NCI-H82 treated with DMSO at 0.1 percent for 48 hours (cell line): ENCODE measurements at regions not wholly inside any gene's neighbourhood (a gene's known extent, or its start where the extent isn't known, plus 50 kb on each side); places are given as distances from the start of the nearest gene placed in this dataset.

Source experiments
- DNase-seq: peaks from one replicate; lab custom pipeline; 2025; ENCODE audit not compliant: unreplicated experiment; lab: John Stamatoyannopoulos, UW

DNA sequence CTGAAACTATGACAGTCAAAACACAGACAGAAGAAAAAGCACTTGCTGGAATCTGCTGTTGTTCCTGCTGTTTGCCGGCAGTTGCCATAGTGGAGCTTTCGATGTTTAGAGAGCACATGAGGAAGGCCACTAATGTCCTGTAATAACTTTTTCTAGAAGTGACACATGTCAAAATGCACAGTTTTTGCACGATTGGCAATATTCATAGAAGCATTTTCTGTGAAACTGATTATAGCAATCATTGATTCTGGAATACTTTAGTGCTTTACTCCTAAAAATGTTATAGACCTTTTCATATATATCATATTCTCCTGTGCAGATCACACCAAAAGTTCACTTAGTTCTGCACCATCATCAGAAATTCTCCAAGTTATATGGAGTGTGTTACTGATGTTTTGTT, 407.0 kb upstream of the SOX9 start:
- DNase-seq, result no peak

DNA sequence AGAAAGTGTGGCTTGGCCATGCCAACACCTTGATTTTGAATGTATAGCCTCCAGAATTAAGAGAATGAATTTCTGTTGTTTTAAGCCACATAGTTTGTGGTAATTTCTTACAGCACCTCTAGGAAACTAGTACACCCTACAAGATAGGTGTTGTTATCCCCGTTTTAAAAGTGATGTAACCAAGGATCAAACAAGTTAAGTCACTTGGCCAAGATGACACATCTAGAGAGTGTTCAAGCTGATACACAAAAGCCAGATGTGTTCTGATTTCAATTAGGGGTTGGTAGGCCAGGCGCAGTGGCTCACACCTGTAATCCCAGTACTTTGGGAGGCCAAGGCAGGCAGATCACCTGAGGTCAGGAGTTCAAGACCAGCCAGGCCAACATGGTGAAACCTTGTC, 396.5 kb upstream of the SOX9 start:
- DNase-seq, result no peak

DNA sequence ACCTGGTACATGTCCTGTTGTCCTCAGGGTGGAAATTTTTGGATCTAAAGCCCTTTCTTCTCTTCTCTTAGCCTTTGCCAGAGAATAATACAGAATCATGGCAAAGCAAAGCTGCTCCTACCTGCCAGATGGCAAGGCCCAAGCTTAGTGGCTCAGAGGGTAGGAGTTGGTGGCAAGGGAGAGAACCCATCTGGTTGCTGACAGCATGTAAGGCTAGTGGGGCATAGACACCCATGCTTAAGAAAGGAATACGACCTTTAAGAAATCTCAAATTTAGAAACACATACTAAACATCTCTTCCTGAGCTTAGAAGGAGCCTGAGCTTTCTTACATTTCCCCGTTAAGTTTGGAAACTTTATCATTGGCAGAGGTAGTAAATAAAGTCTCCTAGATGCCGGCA, 395.0 kb upstream of the SOX9 start:
- no peak for DNase-seq

DNA sequence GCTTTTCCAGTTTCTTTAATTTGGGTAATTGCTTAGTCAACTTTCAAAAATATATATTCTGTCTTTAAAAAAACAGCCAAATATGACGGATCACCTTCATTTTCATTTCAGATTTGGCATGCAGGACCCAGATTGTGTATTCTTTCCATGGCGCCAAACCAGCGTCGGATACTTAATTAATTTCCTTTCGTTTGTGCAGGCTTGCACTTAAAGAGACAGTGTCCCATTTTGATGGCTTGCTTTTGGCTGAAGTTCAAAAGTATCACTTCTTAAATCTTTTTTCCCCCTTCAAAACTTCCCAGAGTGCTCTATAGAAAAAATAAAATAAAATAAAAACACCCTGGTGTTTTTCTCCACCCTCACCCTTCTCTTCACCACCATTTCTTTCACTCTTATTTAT, 394.5 kb upstream of the SOX9 start:
- no peak for DNase-seq

DNA sequence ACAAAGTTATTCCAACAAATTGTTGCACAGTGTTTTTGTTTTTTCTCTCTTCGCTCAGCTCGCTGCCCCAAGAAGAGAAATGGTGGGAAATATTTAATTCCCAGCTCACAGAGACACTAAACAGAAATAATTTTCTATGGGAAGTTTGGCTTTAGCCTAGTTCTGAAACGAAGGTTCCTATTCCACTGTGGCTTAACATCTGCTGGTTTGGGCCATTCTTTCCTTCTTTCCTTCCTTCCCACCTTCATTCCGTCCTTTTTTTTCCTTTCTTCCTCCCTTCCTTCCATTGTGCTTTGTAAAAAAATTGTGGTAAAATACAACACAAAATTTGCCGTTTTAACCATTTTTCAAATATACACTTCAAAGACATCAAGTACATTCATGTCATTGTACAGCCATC, 393.5 kb upstream of the SOX9 start:
- DNase-seq, result no peak

DNA sequence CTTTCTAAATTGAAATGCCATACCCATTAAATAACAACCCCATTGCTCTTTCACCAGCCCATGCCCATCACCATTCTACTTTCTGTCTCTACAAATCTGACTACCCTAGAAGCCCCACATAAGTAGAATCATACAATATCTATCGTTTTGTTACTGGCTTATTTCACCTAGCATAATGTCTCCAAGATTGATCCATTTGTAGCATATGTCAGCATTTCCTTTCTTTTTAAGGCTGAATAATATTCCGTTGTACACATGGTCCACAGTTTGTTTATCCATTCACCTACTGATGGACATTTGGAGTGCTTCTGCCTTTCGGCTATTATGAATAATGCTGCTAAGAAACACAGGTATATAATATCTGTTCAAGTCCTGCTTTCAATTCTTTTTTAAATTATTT, 393.1 kb upstream of the SOX9 start:
- no peak for DNase-seq

DNA sequence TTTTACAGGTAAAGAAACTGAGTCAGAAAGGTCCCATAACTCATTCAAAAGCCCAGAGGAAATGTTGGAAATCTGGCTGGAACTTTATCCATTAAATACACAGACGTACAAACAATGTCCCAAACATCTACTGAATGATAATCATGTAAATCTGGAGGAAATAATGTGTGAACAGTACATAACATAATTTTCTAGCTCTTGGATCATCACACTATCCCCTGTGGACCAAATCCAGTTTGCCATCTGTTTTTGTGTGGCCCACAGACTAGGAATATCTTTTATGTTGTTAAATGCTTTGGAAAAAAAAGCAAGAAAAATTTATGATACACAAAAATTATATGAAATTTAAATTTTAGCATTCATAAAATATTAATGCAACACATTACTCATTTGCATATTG, 389.9 kb upstream of the SOX9 start:
- no peak for DNase-seq

DNA sequence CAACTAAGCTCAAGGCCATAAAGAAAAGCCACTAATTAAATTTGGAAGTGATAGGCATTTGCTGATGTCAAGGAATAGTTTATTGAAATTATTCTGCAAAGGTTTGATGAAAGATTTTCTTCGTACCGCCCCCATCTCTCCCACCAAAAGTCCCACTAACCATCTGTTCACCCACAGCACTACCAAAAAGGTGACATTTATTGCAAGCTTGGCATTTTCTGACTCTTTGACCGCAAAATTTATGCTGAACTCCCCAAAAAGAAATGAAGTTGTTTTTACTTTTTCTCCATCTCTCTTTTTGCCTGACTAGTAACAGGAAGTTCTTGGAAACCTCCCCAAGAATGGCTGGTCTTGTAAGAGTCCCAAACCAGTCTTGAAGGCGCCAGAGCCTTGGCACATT, 384.9 kb upstream of the SOX9 start:
- DNase-seq, result no peak

DNA sequence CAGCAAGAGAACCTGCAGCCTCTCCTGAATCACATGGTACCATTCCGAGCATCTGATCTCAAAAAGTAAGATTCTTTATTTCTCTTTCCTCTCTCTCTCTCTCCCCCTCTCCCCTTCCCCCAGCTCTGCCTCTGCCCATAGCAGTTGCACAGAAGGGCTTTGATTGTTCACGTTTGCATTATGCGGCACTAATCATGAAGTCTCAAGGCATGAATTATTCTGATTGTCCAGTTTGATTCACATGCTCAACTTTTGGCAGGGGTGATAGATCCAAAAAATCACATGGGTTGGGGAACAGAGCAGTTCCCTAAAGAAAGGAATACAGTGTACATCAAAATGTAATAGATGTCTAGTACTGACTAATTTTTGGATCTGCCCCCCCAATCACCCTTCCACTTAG, 380.0 kb upstream of the SOX9 start:
- DNase-seq, result no peak

DNA sequence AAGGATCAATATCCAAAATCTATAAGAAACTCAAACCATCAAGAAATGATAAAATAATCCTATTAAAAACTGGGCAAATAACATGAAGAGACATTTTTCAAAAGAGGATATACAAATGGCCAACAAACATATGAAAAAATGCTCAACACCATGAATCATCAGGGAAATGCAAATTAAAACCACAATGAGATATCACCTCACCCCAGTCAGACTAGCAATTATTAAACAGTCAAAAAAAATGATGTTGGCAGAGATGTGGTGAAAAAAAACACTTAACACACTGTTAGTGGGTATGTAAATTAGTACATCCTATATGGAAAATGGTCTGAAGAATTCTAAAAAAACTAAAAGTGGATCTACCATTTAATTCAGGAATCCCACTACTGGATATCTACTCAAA, 379.0 kb upstream of the SOX9 start:
- DNase-seq, result no peak

DNA sequence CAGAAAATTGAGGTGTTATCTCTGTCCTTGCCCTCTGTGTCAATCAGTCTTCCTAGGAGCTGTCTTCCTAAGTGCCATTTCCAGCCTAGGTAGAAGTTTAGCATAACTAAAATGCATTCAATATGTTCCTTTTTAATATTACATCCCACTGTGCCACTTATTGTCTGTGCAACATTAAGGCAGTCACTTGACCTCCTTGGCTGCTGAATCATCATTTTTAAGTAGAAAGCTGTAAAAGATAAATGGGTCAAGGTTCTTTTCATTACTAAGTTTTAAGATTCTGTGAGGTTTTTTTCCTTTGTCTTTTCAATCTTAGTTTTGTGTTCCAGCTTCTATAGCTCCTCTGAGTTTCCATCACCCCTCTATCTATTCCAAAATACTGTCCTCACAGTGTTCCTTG, 371.9 kb upstream of the SOX9 start:
- DNase-seq, result no peak

DNA sequence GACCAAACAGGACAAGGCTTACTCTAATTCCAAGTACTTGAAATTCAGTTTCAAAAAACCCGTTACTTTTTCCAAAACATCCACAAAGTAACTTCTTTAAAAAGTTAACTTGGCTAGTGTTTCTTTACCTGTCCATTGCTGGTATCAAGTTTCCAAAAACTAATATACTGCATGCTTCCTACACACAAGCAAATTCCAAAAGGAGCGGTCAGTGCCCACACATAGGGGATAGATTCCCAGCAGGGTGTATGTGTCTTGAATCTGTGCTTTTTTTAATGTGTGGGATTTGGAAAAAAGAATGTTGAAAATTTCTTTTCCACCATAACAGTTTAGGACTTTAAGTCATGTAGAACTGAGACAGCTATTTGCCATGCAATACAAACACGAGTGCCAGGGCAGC, 367.8 kb upstream of the SOX9 start:
- DNase-seq, result no peak

DNA sequence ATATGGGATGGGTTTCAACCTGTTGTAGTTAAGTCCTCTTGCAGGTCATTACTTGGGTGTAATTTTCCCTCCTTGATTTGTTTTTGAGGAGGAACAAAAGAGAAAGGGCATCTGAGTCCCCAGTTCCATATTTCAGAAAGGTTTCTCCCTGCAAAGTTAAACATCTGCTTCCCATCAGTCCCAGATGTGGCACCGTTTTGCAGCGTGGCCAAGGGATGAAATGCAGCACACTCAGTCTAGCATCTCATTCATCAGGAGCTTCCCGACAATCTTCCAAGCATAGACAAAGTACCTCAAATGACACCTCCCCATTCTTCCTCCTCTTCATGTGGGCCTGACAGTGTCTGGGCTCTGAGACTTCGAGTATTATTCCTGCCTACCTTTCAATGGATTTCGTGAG, 363.7 kb upstream of the SOX9 start:
- DNase-seq, result no peak

DNA sequence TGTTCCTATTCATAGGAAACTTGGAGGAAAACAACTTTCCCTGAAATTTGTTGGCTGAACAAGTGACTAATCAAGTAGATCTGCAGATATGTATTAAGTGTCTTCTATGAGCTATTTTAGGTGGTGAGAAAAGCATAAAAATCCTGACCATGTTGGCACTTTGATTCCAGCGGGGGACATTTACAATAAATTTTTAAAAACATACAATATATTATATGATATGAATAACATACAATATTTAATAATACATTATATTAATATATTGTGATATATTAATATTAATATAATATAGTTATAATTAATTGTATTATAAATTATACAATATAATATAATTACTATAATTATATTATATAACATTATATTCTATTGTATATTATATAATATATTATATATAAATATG, 362.9 kb upstream of the SOX9 start:
- no peak for DNase-seq

DNA sequence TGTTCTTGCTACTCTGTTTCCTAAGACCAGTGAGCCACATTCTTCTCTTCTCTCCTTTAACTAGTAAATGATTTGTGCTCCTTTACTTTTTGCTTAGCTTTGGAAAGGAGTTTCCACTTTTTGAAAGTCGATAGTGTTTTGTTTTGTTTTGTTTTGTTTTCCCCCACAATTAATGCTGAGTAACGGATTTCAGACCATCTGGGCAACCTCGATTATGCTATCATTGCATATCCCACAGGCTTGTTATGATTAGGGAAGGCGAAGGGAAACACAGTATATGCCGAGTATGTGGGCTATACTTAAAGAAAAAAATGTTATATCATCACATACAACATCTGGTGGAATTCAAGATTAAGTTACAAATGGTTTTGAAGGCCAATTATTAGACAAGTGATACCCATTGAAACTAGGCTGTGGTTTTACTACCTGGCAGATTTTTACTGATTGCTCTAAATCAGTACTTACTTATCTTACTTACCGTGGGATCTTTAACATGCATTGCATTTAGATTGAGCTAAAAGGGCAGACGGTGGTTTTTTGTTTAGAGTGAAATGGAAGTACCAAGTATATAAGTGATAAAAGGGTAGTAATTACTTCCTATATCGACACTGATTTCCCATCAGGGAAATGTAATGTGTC, 361.3 kb upstream of the SOX9 start:
- no peak for DNase-seq

DNA sequence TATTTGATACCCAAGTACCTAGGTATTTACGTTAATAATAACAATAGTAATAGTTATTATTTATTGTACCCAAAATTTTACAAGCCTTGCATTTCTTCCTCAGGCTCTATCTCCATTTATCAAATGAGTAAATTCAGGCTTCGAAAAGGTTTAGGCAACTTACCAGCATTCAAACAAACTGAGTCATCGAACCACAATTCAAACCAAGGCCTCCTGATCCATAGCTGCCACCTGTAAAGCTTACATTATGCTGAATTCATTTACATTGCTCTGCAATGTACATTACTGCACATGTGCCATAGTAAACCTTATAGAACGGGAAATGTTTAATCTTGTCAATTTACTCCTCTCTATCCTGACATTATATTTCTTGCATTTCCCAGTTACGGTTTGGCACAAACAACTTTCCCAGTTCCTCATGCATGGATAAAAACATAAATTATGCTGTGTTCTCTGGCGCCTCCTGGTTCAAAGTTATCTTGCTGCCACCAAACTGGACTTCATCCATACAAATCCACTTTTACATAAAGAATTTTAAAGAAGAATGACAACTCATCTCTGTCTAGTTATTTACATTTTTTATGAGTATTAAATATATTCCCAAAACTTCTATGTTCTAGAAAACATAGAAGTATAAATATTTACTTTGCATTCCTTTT, 360.6 kb upstream of the SOX9 start:
- no peak for DNase-seq

DNA sequence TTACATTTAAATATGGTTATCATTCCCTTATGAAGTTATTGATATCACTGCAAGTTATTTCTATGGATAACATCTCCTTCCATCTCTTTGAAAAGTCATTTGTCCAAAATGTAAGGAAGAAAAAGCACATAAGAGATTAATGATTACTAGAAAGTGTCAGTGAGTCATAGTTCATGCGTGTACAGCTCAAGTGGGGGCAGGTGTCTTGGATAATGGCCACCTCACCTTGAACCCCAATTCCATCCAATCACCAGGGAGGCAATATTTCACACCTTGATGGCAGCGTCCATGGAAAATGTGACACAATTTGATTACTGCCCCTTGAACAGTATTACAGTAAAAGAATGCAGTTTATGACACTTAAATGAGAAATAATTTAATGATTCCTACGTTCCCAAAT, 358.3 kb upstream of the SOX9 start:
- no peak for DNase-seq

DNA sequence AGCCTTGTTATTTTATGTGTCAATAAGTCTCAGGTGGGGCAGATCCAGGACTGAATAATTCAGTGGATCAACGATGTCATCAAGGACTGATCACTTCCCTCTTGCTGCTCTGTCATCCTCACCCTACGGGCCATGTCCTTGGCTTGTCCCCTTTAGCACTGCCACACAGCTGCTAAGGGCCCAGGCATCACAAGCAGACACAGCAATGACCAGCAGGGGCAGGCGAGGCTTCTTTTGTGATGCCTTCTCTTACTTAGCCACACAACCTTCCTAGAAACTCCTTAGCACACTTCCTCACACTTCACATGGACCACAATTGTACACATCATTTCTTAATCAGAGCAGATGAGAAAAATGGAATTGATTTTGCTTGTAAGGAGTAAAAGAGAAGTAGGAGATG, 356.3 kb upstream of the SOX9 start:
- DNase-seq, result no peak

DNA sequence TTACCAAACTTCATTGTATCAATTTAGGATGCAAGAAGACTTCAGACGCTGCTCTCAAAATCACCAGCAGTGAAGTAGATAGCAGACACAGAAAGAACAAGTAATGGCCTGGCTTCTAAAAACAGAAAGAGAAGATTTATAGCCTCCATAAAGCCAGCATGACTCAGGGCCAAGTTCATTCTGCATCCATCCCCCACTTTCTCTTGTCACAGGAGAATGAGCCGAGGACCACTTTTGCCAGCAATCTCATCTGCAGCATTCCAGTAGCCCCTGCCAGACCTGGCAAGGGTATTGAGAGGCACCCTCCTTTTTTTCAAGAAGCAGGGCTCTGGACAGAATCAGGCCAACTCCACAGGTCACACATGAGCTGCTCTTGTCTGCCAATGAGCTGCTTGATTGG, 355.4 kb upstream of the SOX9 start:
- DNase-seq, result no peak

DNA sequence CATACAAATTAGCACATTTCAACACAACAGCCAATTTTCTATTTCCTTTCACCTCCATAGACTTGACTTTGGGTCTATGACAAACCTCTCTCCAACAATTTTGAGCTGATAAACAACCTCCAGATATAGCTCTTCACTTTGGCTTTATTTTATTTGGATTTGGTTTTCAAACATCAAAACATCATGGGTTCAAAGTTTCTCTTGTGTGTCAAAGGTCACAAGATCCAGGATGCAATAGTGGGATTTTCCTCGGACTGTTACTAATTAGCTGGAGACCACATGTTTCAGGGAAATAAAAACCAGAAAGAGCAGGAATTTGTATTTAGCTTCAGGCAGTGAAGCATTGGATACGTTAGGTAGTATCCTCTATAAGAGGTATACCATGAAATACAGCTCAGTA, 351.0 kb upstream of the SOX9 start:
- DNase-seq, result no peak

DNA sequence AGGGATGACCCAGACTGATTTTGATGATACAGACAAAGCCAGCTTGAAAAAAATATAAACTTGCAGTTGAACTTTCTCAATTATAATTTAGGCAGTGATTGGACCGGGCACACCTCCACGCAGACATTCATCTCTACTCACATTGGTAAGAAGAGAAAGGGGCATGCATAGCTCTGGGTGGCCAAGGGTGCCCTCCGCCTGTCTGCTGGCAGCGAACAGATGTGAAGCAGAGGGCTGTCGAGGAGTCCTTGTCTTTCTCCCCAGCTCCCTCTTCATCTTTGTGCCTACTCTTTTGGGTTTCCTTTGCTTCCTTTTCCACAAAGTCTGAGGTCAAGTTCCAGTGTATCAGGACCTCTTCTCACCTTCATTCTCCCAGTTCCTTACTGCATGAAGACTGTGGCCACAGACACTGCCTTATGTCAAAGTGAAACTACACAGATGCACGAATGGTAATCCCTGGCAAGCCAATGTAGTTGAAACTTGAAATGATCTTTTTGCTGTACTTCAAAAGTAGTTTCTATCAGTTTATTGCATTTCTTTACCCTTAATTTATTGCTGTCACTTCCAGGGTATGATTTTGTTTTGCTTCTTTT, 343.7 kb upstream of the SOX9 start:
- DNase-seq, result no peak

DNA sequence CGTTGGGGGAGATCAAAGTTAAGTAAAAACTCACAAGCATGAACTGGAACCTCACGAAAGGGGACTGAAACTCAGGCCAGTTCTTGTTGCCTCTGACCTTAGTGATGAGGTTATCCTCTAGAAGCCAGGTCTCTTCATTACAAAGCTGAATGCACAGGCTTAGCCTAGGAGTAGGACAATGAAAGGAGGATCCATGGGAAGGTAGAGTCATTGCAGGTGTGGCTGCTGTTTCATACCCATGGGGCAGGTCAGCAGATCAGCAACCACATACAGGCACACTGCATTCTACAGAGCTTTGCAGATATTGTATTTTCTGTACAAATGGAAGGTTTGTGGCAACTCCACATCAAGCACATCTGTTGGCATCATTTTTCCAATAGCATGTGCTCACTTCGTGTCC, 341.3 kb upstream of the SOX9 start:
- no peak for DNase-seq

DNA sequence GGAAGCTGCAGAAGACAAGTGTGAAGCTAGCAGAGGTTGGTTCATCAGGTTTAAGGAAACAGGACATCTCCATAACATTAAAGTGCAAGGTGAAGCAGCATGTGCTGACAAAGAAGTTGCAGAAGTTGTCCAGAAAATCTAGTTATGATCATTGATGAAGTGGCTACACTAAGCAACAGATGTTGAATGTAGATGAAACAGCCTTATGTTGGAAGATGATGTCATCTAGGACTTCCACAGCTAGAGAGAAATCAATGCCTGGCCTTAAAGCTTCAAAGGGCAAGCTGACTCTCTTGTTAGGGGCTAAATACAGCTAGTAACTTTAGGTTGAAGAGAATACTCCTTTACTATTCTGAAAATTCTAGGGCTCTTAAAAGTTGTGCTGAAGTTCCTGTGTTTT, 340.2 kb upstream of the SOX9 start:
- no peak for DNase-seq
